H7 (cell line): ENCODE measurements at regions not wholly inside any gene's neighbourhood (a gene's known extent, or its start where the extent isn't known, plus 50 kb on each side); places are given as distances from the start of the nearest gene placed in this dataset.

ENCODE experiments used
- DNase-seq: peaks from one replicate; pipeline ENCODE4 v3.0.0; 2012
- H3K27me3 ChIP-seq: 2 replicates; pipeline ENCODE4 v1.6.0; 2011; ENCODE audit warnings: mild to moderate bottlenecking, low read length; ENCODE audit not compliant: control insufficient read depth, insufficient read depth
- H3K36me3 ChIP-seq: replicated peaks from 2 replicates; pipeline ENCODE4 v1.5.1; 2011; ENCODE audit warnings: low read length; ENCODE audit not compliant: control insufficient read depth, insufficient read depth
- H3K4me3 ChIP-seq: 2 replicates; pipeline ENCODE4 v1.5.1; 2011; ENCODE audit warnings: low read depth, mild to moderate bottlenecking, control low read depth, low read length, moderate library complexity; ENCODE audit not compliant: insufficient read depth

GRCh38 chr4:24404281-24404680, 180.1 kb downstream of the DHX15 start:
- no peak for DNase-seq
- Histone ChIP-seq H3K4me3 (no peak overlapping the region), H3K36me3 (no peaks in the 10 kb centered on the region), H3K27me3 (no peaks in the 10 kb centered on the region)

- Histone ChIP-seq H3K4me3 (no peak overlapping the region), H3K36me3 (no peaks in the 10 kb centered on the region), H3K27me3 (no peaks in the 10 kb centered on the region)
- DNase-seq, result no peak
These were observed 181.1 kb downstream of the DHX15 start for GRCh38 chr4:24403265-24403664.

- no peaks in the 10 kb centered on the region for H3K36me3 ChIP-seq
- H3K4me3 ChIP-seq, result no peak overlapping the region
- no peak for DNase-seq
- H3K27me3 ChIP-seq, result no peaks in the 10 kb centered on the region
These were observed 183.8 kb downstream of the DHX15 start for GRCh38 chr4:24400537-24400936.

DNA sequence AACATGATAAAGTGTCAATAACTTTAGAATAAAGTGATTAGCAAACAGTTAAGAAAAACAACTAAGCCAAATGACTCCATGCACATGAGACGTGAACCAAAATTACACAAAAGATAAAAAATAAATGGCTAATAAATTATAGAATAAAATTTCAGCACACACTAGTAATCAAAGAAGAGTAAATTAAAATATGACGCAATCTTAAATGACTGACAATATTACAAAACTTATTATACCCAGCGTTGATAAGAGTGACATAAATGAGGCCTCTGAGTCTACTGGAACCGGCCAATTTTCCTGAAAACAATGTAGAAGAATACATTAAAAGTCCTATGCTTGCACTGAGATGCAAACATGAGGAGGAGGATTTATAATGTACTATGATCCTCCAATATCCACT, 187.4 kb downstream of the DHX15 start:
- Histone ChIP-seq H3K4me3 (no peak overlapping the region), H3K27me3 (no peaks in the 10 kb centered on the region), H3K36me3 (no peaks in the 10 kb centered on the region)
- DNase-seq, result no peak

DNA sequence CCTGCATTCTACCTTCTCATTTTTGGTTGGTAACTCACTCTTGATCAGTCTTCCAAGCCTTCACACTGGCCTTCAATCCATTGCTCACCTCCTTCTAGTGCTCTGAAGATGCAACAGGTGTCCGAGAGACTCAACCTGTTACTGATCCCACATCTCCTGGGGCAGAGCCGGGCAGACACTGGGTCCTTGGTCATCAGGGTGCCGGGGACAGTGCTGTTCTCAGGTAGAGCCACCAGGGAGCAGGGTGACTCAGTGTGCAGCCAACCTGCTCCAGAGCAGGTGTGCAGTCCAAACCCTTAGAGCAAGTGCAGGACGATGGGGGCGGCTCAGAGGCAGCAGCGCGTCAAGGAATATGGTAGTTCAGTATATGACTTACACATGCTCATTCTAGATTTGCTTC, 188.4 kb downstream of the DHX15 start:
- Histone ChIP-seq H3K36me3 (no peaks in the 10 kb centered on the region), H3K4me3 (no peak overlapping the region), H3K27me3 (no peaks in the 10 kb centered on the region)
- peak; percentile 34 for DNase-seq

GRCh38 chr4:24394041-24394440, 190.3 kb downstream of the DHX15 start:
- no peaks in the 10 kb centered on the region for H3K27me3 ChIP-seq
- peak; percentile 15 for DNase-seq
- no peak overlapping the region for H3K4me3 ChIP-seq
- H3K36me3 ChIP-seq, result no peaks in the 10 kb centered on the region

GRCh38 chr4:24392613-24393012, 191.7 kb downstream of the DHX15 start:
- DNase-seq, result no peak
- Histone ChIP-seq H3K27me3 (no peaks in the 10 kb centered on the region), H3K36me3 (no peaks in the 10 kb centered on the region), H3K4me3 (no peak overlapping the region)

GRCh38 chr4:24382381-24382780, 202.0 kb downstream of the DHX15 start:
- no peak for DNase-seq
- Histone ChIP-seq H3K36me3 (no peaks in the 10 kb centered on the region), H3K4me3 (no peak overlapping the region), H3K27me3 (no peaks in the 10 kb centered on the region; the same call in 1 of the 2 replicates)

DNA sequence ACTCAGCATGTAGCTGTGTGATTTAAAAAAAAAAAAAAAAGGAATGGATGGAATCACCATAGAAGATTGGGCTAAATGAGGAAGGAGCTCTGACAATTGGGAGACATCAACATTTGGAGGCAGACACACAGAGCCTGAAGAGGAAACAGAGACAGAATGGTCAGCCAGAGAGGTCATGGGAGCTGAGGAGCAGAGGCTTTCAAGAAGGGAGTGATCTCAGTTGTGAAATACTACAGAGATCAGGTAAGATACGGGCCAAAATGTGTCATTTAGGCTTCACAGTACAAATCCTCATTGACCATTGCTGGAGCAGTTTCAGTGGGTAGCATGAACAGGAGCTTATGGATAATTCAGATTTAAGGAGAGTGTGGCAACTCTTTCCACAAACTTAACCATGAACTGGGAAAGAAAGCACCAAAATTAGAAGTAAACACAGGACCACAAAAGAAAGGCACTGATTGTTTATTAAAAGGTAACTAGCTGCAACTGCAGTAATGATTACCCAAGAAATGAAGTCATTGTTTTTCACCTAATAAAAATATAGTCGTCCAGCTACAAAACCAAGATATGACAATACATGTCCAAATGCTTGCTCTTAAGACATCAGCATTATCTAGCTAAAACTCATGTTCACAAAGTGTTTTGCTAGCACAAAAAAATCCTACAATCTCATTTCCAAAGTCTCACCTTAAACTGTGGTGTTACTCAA, 203.2 kb downstream of the DHX15 start:
- DNase-seq, result no peak
- Histone ChIP-seq H3K4me3 (no peak overlapping the region), H3K36me3 (no peaks in the 10 kb centered on the region), H3K27me3 (no peaks in the 10 kb centered on the region; the same call in 1 of the 2 replicates)

DNA sequence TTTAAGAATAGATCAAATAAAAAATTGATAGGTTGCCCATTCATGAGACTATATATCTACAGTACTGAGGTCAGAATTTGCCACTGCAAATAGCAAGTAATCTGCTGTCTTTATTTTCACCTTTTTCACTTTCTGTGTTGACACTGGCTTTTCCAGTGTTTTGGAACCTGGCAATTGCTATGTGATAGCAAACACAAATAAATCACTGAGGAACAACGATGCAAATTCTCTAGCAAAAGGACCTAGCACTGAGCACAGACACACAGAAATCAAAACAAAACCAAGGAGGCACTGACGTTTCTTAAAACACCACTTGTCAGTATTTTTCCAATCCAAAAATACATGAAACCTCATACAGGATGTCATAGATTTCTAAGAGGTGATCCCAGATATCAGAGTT, 210.7 kb downstream of the DHX15 start:
- H3K36me3 ChIP-seq, result no peaks in the 10 kb centered on the region
- DNase-seq, result no peak
- H3K4me3 ChIP-seq, result no peak overlapping the region
- H3K27me3 ChIP-seq, result no peaks in the 10 kb centered on the region

DNA sequence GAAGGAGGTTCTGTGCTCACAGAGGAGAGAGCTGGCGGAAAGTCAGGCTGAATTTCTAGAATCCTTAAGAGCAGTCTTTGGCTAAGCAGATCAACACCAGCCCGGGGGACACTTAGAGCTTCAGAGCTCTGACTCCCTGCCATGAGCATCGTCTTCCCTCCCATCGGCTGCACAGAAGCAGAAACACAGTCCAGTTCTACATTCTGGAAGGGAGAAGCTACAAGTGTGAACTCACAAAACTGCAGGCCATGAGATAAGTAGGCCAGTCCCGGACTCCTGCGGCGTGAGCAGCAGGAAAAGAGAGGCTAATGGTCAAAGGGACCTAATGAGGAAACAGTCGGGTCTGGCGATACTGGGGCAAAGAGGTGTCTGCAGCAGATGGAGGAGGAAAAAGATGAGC, 211.5 kb downstream of the DHX15 start:
- no peak overlapping the region for H3K4me3 ChIP-seq
- H3K36me3 ChIP-seq, result no peaks in the 10 kb centered on the region
- DNase-seq, result no peak
- no peaks in the 10 kb centered on the region for H3K27me3 ChIP-seq

DNA sequence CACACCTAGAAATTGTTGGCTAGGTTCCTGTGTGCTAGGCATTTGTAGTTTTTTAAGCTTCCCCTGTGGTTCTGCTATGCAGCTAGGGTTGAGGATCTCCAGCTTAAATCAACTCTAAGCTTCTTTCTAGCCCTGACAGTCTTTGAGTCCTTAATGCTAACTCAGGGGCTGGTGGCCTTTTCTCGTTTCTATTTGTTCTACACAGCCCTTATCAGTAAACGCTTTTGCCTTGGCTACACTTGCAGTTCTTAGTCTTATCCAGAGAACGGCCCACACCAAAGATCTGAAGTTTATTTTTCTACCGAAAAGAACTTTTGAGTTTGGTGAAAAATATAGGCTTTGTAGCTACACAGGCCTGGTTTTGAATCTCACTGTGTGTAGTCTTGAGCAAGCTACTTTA, 212.0 kb downstream of the DHX15 start:
- H3K4me3 ChIP-seq, result no peak overlapping the region
- H3K36me3 ChIP-seq, result no peaks in the 10 kb centered on the region
- no peaks in the 10 kb centered on the region; the same call in 1 of the 2 replicates for H3K27me3 ChIP-seq
- no peak for DNase-seq

- no peaks in the 10 kb centered on the region for H3K36me3 ChIP-seq
- no peak overlapping the region for H3K4me3 ChIP-seq
- DNase-seq, result no peak
These were observed 213.9 kb downstream of the DHX15 start for GRCh38 chr4:24370421-24370820.

GRCh38 chr4:24369507-24370029, 214.8 kb downstream of the DHX15 start:
- Histone ChIP-seq H3K36me3 (no peaks in the 10 kb centered on the region), H3K4me3 (no peak overlapping the region), H3K27me3 (no peaks in the 10 kb centered on the region; the same call in 1 of the 2 replicates)
- no peak for DNase-seq

More at GRCh38 chr4:24370421-24370820, 213.9 kb downstream of the DHX15 start:
- H3K27me3 ChIP-seq, result no peaks in the 10 kb centered on the region; the same call in 1 of the 2 replicates

- no peak overlapping the region for H3K4me3 ChIP-seq
- H3K27me3 ChIP-seq, result no peaks in the 10 kb centered on the region; the same call in 1 of the 2 replicates
- no peak for DNase-seq
- H3K36me3 ChIP-seq, result no peaks in the 10 kb centered on the region
These were observed 215.6 kb downstream of the DHX15 start for GRCh38 chr4:24368801-24369200.
